Activated CD4-positive, alpha-beta T cell treated with anti-CD3 and anti-CD28 coated beads for 36 hours (primary cell): ENCODE measurements at regions not wholly inside any gene's neighbourhood (a gene's known extent, or its start where the extent isn't known, plus 50 kb on each side); places are given as distances from the start of the nearest gene placed in this dataset.

Source experiments
- ATAC-seq: fragments of 200-7000 bp; cut with Tn5 transposase; one replicate; pipeline ENCODE4 v1.10.0; 2021; ENCODE audit warnings: mild to moderate bottlenecking, moderate library complexity
- CTCF ChIA-PET: fragments of 350-600 bp; sonication (Branson Sonifier 250); formaldehyde crosslinking; loops from one replicate; lab custom pipeline; 2021; ENCODE audit warnings: antibody characterized with exemption; lab: Charles Lee
- POLR2A ChIA-PET: fragments of 350-600 bp; sonication (Branson Sonifier 250); formaldehyde crosslinking; loops from one replicate; lab custom pipeline; 2021; ENCODE audit warnings: antibody characterized with exemption, inconsistent platforms; lab: Charles Lee
- DNase-seq: peaks from one replicate; pipeline ENCODE4 v3.0.0-alpha.2; 2020
- H3K27ac Mint-ChIP-seq: one replicate; pipeline ENCODE4 v1.8.0; 2021; ENCODE audit warnings: mixed read lengths
- H3K27me3 Mint-ChIP-seq: one replicate; pipeline ENCODE4 v1.8.0; 2021; ENCODE audit warnings: mixed read lengths
- H3K36me3 Mint-ChIP-seq: one replicate; pipeline ENCODE4 v1.8.0; 2021; ENCODE audit warnings: low read depth, mixed read lengths
- H3K4me1 Mint-ChIP-seq: one replicate; pipeline ENCODE4 v1.8.0; 2021; ENCODE audit warnings: mixed read lengths
- H3K4me3 Mint-ChIP-seq: one replicate; pipeline ENCODE4 v1.8.0; 2021; ENCODE audit warnings: mild to moderate bottlenecking, moderate library complexity, mixed read lengths
- H3K9me3 Mint-ChIP-seq: one replicate; pipeline ENCODE4 v1.8.0; 2021; ENCODE audit warnings: low read depth, mixed read lengths
- intact Hi-C, 2 experiments: fragments of 100-400 bp; cut with DNase I in 1 of 2; cut with micrococcal nuclease in 1 of 2; formaldehyde crosslinking; loops; one replicate each; pipeline versions ENCODE4 v1.14.2 to v1.15.1; 2022 to 2024; cut with DNase I, micrococcal nuclease

DNA sequence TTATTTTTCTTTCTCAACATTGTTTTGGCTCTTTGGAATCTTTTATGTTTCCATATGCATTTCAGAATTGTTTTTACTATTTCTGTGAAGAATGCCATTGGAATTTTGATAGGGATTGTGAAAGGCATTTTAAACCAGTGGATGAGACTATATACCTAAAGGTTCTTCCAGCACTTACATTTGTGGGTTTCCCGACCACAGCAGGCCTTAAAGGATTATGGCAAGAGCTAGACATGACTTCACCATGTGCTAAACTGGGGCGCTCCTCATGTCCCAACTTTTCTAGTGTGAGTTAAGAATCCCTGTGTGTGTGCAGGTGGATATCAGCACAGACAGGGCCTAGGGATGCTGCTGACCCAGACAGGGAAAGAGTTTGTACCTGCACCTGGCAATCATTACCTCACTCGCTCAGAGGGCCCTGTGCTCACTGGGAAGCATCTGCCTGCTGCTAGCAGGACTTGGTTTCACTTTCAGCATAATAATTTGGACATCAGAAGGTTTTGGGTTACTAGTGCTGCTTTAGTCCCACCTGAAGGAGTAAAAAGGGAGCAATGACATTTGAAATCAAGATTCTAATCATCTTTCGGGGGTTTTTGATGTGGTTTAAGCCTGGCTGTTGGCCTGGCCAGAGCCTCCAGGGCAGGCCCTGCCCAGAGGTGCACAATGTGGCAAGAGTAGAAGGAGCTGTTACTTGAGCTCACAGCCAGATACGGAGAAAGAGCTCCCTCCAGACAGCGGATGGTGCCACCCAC, 137.1 kb downstream of the CDC5L start:
- CTCF ChIA-PET: no interaction called here
- no peak for DNase-seq
- H3K4me3 Mint-ChIP-seq: no peak overlapping the region

DNA sequence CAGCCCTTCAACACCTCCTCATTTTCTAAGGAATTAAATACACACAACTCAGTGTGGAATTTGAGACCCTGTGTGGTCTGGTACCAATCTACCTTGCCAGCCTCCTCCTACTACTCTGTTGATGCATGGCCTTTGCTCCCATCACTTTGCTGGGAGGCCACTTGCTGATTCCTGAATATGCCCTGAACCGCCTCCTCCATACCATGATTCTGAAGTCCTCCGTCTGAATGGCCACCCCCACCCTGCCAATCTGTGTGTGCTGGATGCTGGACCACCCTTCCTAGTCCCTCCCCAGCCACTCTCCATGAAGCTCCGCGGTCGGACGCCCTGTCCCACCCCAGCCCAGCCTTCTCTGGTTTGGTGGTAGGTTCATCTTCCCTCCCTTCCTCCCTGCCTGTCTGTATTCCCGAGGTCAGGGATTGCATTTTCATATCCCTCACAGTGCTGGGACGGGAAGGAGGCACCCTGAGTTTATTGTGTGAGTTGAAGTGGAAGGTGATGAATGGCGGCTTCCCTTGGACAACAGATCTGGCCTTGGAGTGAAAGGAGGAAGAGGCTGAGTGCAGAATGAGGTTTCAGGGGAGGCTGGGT, 138.3 kb downstream of the CDC5L start:
- POLR2A ChIA-PET: no interaction called here
- peaks cover 2% of the 10 kb centered on the region for H3K36me3 Mint-ChIP-seq
- no peak overlapping the region for H3K27ac Mint-ChIP-seq
- peaks cover 11% of the 10 kb centered on the region for H3K9me3 Mint-ChIP-seq
- peaks cover 11% of the 10 kb centered on the region for H3K27me3 Mint-ChIP-seq
- DNase-seq (no peak), ATAC-seq (no peak)
- CTCF ChIA-PET: no interaction called here
- peaks cover 11% of the 10 kb centered on the region for H3K4me1 Mint-ChIP-seq
- H3K4me3 Mint-ChIP-seq: no peak overlapping the region
- intact Hi-C loops: no loop called here

More for the DNA sequence above, 137.1 kb downstream of the CDC5L start:
- Mint-ChIP-seq H3K27ac (no peak overlapping the region), H3K27me3 (peaks cover 11% of the 10 kb centered on the region), H3K4me1 (peaks cover 14% of the 10 kb centered on the region), H3K36me3 (peaks cover 2% of the 10 kb centered on the region), H3K9me3 (peaks cover 11% of the 10 kb centered on the region)
- no peak for ATAC-seq
- intact Hi-C loops: no loop called here
- POLR2A ChIA-PET: interaction anchor here (0.6 kb wide), 1 partner anchor 90 kb away, joined by 4 read pairs; no protein-coding TSS in a partner anchor

DNA sequence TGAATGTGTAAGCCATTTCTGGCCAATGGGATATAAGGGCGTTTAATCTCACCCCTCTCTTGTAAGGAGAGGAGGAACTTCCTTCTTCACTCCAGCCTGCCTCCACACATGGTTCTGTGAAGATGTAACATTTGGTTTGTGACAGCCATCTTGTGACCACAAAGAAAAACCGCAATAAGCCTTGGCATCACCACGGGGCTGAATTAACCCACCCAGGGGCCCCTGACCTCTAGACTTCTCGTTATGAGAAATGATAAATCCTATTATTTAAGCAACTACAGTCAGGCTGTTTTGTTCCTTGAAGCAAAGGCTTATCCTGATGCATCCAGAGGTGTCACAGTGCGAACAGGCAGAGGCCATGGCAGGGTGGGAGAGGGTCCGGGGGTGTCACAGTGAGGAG, 139.7 kb downstream of the CDC5L start:
- peaks cover 6% of the 10 kb centered on the region for H3K27me3 Mint-ChIP-seq
- DNase-seq (peak; percentile 28), ATAC-seq (peak; percentile 64)
- no peak overlapping the region for H3K27ac Mint-ChIP-seq
- H3K9me3 Mint-ChIP-seq: no peaks in the 10 kb centered on the region
- ChIA-PET POLR2A (no interaction called here), CTCF (no interaction called here)
- intact Hi-C loops: no loop called here
- H3K4me3 Mint-ChIP-seq: no peak overlapping the region
- peaks cover 9% of the 10 kb centered on the region for H3K4me1 Mint-ChIP-seq
- H3K36me3 Mint-ChIP-seq: no peaks in the 10 kb centered on the region

DNA sequence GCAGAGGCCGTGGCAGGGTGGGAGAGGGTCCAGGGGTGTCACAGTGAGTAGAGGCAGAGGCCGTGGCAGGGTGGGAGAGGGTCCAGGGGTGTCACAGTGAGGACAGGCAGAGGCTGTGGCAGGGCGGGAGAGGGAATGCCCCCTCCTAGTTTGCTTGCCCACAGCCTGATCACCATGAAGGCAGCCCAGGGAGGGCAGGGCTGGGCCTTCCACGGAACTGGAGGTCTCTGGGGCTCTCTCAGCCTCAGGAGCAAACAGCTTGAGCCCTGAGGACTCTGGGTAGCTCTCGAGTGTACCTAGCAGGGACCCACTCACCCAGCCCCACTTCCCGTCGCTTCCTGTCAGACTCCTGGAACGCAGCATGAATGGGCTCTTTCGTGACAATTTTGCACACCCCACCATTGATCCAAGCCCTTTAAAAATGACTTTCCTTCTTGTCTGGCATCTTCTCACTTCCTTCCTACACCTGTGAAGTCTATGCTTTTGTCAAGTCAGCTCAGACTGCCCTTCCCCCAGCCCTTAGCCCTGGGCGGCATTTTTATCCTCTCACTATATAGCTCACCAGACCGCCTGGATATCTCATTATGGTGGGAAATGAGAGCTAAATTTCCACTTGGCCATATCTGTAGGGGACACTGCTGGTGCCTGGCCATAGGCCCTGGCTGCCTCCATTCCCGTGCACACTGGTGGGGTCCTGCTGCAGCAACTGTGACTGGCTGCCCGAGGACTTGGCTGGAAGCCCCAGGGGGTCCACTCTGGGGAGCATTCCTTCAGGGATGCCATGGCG, 140.3 kb downstream of the CDC5L start:
- DNase-seq (no peak), ATAC-seq (no peak)
- H3K27ac Mint-ChIP-seq: no peak overlapping the region
- ChIA-PET POLR2A (no interaction called here), CTCF (interaction anchor here (0.7 to 1.8 kb wide), 3 partner anchors 29 to 52 kb away, joined by 3 to 5 read pairs (median 4); no protein-coding TSS in a partner anchor)
- intact Hi-C loops: no loop called here
- H3K4me3 Mint-ChIP-seq: no peak overlapping the region
- H3K4me1 Mint-ChIP-seq: peaks cover 9% of the 10 kb centered on the region
- no peaks in the 10 kb centered on the region for H3K36me3 Mint-ChIP-seq
- peaks cover 6% of the 10 kb centered on the region for H3K27me3 Mint-ChIP-seq
- no peaks in the 10 kb centered on the region for H3K9me3 Mint-ChIP-seq

DNA sequence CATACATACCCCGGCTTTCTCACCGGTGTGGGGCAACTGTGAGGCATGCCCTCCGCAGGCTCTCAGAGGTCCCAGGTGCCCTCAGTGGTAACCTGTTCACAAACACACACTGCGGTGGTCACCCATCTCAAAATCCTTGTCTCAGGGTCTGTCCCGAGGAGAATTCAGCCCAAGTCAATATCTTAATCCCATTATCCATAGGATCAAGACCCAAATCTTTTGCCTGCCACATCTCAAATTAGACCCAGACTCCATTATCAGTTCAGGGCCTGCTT, 140.8 kb downstream of the CDC5L start:
- ATAC-seq (no peak), DNase-seq (no peak)
- intact Hi-C loops: no loop called here
- H3K4me3 Mint-ChIP-seq: no peak overlapping the region
- peaks cover 9% of the 10 kb centered on the region for H3K4me1 Mint-ChIP-seq
- H3K27me3 Mint-ChIP-seq: peaks cover 6% of the 10 kb centered on the region
- no peaks in the 10 kb centered on the region for H3K36me3 Mint-ChIP-seq
- no peaks in the 10 kb centered on the region for H3K9me3 Mint-ChIP-seq
- H3K27ac Mint-ChIP-seq: no peak overlapping the region
- POLR2A ChIA-PET: no interaction called here
- CTCF ChIA-PET: interaction anchor here (0.7 to 1.8 kb wide), 3 partner anchors 29 to 52 kb away, joined by 3 to 5 read pairs (median 4); no protein-coding TSS in a partner anchor

DNA sequence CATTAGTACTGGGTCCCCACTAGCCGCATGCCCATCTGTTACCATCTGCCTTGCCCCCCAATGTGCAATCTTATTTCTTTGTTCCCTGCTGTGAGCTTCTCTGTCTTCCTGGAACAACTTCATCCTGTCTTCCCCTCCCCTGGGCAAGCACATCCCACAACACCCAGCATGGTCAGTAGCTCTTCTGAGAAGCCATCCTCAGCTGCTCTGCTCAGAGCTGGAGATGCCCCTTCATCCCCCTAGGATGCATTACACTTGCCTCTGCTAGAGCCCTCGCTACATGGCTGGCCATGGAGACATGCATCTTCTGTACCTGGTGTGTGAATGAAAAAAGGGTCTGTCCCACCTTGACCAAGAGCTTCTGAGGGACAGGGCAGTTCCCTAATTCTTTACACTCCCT, 141.2 kb downstream of the CDC5L start:
- Mint-ChIP-seq H3K4me1 (peaks cover 9% of the 10 kb centered on the region), H3K36me3 (no peaks in the 10 kb centered on the region), H3K27me3 (peaks cover 6% of the 10 kb centered on the region), H3K27ac (no peak overlapping the region), H3K9me3 (no peaks in the 10 kb centered on the region), H3K4me3 (no peak overlapping the region)
- intact Hi-C loops: no loop called here
- ATAC-seq (no peak), DNase-seq (no peak)
- ChIA-PET POLR2A (no interaction called here), CTCF (interaction anchor here (0.6 to 1.8 kb wide), 3 partner anchors 32 to 1178 kb away, joined by 3 to 4 read pairs (median 3); no protein-coding TSS in a partner anchor)

DNA sequence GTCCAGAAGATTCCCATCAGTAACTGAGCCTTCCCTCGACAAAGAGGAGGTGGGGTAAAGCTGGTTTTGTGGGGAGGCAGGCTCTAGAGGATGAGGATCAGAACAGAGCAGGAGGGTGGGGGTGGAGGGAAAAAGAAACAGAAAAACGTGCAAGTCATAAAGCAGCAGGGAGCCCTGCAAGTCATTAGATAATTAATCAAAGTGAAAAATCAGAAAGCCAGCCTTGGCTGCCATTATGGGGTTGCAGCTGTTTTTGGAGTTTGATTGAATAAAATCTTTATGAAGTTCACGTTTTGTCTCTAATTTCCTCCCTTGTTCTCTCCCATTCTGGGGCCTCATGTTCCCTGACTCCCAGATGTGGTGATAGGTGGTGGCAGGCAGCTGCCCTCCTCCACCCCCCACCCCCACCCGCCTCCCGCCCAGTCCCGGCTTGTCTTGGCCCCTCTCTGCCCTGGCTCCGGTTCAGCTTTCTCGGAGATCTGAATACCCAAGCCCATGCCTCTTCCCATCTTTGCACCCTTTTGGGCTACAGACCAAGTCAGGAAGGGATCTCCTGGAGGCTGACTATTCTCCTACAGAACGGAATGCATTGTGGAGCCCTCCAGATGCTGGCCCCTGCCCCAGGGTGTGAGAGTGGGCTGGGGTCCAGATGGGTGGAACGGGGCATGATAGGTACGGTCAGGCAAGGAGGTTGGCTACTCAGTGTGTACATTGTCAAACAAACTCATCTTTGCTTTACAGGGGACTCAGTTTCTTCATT, 141.8 kb downstream of the CDC5L start:
- Mint-ChIP-seq H3K27me3 (peaks cover 6% of the 10 kb centered on the region), H3K36me3 (no peaks in the 10 kb centered on the region), H3K27ac (no peak overlapping the region), H3K9me3 (no peaks in the 10 kb centered on the region), H3K4me3 (no peak overlapping the region), H3K4me1 (peaks cover 9% of the 10 kb centered on the region)
- no peak for ATAC-seq
- intact Hi-C loops: no loop called here
- ChIA-PET CTCF (interaction anchor here (0.6 to 1.8 kb wide), 3 partner anchors 32 to 1179 kb away, joined by 3 to 4 read pairs (median 3); no protein-coding TSS in a partner anchor), POLR2A (no interaction called here)
- DNase-seq: no peak

DNA sequence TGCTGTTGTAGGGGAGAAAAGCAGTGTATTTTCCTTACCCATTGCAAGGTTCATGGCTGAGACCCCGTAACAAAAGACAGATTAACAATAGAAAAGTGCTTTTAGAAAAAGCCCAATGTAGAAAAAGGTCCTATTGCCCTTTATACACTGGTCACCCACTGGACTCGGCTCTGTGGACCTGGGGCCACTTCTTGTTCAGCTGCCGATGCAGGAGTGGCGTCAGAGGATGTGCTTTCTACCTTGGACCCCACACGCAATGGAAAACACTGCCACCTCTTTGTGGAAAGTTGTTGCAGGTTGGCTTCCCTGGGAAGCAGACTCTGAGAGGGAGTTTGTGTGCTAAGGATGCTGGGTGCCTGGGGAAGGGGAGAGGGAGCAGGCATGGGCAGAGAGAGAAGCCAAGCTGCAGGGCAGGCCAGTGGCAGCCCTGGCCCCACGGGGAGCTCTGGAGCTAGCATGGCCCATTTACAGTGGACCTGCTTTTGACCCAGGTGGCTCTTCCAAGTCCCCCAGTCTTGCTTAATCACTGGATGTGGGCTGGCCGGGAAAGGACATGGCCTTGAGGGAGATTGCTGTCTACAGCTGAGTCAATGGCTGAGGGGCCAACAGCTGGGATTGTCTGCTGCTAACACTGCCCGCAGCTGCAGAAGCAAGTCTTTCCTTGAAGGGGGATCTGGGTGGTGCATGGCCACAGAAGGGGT, 142.9 kb downstream of the CDC5L start:
- no peak overlapping the region for H3K4me3 Mint-ChIP-seq
- CTCF ChIA-PET: no interaction called here
- peaks cover 6% of the 10 kb centered on the region for H3K27me3 Mint-ChIP-seq
- H3K27ac Mint-ChIP-seq: no peak overlapping the region
- H3K9me3 Mint-ChIP-seq: no peaks in the 10 kb centered on the region
- no peaks in the 10 kb centered on the region for H3K36me3 Mint-ChIP-seq
- ATAC-seq (no peak), DNase-seq (no peak)
- intact Hi-C loops: no loop called here
- H3K4me1 Mint-ChIP-seq: peaks cover 9% of the 10 kb centered on the region
- POLR2A ChIA-PET: interaction anchor here (0.7 kb wide), 1 partner anchor 1313 kb away, joined by 4 read pairs; no protein-coding TSS in a partner anchor

DNA sequence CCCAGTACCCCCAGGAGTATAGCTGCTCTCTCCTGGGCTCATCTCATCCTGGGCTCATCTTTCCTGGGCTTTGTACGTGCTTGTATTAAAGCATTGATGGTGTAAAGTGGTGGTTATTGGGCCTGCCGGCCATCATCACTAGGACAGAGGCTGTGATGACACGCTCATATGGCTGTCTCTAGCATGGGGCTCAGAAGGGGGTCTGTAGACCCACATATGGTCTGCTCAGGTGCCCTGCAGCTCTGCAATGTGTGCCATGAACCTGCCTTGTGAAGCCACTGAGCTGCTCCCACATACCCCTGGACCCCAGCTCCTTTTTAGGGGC, 143.4 kb downstream of the CDC5L start:
- Mint-ChIP-seq H3K4me1 (peaks cover 9% of the 10 kb centered on the region), H3K4me3 (no peak overlapping the region), H3K36me3 (no peaks in the 10 kb centered on the region), H3K9me3 (no peaks in the 10 kb centered on the region), H3K27me3 (peaks cover 6% of the 10 kb centered on the region), H3K27ac (no peak overlapping the region)
- ChIA-PET CTCF (no interaction called here), POLR2A (interaction anchor here (0.7 kb wide), 1 partner anchor 1312 kb away, joined by 4 read pairs; no protein-coding TSS in a partner anchor)
- intact Hi-C loops: no loop called here
- DNase-seq (no peak), ATAC-seq (no peak)

DNA sequence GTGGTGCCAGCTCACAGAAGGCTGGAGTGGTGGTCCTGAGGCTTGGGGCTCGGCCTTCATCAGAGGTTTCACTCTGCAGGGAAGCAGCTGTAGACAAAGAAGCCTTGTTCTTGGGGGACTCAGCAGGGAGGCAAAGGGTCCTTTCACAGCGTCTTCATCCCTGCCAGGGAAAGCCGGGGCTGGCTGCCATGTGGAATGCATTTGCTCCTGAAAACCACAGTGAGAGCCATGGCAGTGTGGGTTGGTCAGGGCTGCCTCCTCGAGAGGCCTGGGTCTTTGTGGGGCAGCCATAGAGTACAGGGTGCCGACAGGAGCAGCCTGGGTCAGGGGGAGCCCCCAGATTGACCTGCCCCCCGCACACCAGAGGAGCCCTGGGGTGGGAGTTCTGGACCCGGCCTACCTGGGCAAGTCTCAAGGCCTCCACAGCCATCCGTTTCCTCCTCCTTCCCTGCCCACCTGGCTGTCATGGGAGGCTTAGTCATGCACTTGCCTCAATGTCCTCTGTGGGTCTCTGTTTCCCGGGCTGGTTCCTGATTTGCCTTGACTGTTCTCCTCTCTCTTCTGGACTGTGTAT, 144.0 kb downstream of the CDC5L start:
- ATAC-seq: no peak
- POLR2A ChIA-PET: no interaction called here
- intact Hi-C loops: no loop called here

More for the DNA sequence above, 144.0 kb downstream of the CDC5L start:
- no peak for DNase-seq
- H3K4me3 Mint-ChIP-seq: no peak overlapping the region
- CTCF ChIA-PET: no interaction called here
- H3K27ac Mint-ChIP-seq: no peak overlapping the region
- no peaks in the 10 kb centered on the region for H3K36me3 Mint-ChIP-seq
- H3K9me3 Mint-ChIP-seq: no peaks in the 10 kb centered on the region
- peaks cover 6% of the 10 kb centered on the region for H3K27me3 Mint-ChIP-seq
- H3K4me1 Mint-ChIP-seq: peaks cover 9% of the 10 kb centered on the region
